ENCODE measurements at regions not wholly inside any gene's neighbourhood (a gene's known extent, or its start where the extent isn't known, plus 50 kb on each side); places are given as distances from the start of the nearest gene placed in this dataset.

- no peak for DNase-seq
Observed at GRCh38 chr7:31398815-31399214, 58.3 kb upstream of the NEUROD6 start.

DNA sequence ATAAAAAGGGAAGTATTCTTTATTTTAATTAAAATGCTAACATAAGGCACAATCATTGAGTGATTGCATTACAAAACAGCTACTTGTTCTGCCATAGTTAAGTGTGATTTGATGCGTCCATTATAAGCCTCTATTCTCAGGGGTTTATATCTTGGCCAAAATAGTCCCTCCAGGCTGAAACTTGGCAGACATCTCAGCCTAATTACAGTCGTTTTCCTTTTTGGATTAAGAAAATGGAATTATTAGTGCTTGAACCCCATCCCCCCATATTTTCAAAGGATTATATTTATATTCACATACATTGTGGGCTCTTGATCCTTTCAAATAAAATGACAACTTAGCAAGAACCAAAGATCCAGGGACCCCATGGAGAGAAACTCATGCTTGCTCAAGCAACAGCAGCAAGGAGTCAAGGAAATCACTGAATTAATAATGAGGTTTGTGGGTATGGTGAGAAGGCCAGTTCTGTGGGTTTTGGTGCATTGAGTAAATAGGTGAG is 66.7 kb upstream of the NEUROD6 start:
- DNase-seq = no peak

GRCh38 chr7:31408140-31408729 is 67.7 kb upstream of the NEUROD6 start:
- DNase-seq = no peak

DNA sequence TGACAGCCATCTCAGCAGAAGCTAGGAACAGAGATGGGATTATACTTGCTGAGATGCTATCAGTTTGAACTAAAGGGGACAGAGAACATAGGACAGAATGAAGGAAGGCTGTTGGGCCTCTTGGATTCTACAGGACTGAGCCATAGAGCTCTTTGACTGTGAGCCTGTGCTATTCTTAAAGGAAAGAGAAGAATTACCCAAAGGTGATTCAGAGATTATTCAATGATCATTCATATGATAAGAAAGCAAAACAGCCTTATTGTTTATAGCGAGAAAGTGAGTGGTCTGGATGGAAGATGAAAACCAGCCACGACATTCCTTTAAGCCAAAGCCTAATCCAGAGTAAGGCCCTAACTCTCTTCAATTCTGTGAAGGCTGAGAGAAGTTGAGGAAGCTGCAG is 69.7 kb upstream of the NEUROD6 start:
- DNase-seq = no peak

- no peak for DNase-seq
Observed at GRCh38 chr7:31411416-31411815, 70.9 kb upstream of the NEUROD6 start.

- DNase-seq = no peak
Observed at GRCh38 chr7:31413766-31414165, 73.2 kb upstream of the NEUROD6 start.

DNA sequence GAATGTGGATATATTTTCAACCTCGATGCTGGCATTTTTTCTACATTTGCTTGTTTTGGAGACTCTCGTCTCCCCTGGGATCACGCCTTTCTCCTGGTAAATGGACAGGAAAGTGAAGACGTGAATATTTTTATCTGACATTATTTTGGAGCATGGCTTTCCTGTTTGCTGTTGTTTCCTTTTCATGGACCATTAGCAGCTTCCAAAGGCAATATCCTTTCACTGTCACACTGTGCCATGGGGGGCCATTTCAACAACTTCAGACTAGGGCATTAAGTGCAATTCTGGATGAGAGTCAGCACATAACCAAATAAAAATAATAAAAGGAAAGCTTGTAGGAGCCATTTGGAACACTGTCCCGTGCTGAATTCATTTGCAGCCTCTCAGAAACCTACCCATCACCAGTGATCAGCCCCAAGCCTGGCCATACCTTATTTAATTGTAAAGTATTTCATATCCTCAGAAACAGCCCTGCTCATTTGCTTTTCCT is 75.9 kb upstream of the NEUROD6 start:
- DNase-seq = no peak

- no peak for DNase-seq
Observed at GRCh38 chr7:31418928-31419327, 78.4 kb upstream of the NEUROD6 start.

DNA sequence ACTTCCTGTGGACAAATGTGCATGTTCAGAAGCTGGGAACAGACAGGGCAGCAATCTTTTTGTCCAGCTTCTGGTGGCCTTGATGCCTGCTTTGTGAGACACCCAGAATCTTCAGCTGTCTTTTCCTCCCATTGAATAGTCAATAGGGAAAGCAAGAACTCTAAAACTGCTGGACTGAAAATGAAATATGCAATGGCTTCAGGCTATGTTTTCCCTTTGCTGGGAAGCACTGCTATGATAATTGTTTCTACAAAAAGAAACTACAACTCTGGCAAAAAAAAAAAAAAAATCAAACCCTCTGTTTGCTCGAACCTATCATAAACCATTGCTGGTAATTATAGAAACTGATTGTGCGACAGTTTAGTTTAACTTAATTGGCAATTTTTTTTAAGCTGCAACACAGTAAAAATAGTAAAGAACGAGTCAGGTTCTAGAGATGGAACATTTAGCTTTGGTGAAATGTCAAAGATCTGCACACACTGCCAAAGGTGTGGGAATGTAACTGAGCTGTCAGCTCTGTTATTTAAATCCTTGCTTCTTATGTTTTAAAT is 79.1 kb upstream of the NEUROD6 start:
- no peak for DNase-seq

DNA sequence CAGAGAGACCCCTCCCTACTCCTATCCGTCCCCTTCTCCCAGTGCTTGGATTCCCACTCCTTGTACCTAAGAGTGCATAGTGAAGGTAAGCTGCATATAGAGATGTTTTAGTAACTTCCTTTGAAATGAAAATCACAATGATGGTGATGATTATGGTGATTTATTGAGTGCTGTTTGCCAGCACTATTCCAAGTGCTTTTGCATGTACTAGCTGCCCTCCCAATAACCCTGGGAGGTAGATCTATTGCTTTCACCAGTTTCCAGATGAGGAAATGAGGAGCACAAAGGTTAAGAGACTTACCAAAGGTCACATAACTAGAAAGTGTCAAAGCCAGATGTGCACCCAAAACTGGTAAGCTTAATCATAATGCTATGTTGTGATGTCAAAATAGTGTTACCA is 80.4 kb upstream of the NEUROD6 start:
- no peak for DNase-seq

GRCh38 chr7:31421607-31422006 is 81.1 kb upstream of the NEUROD6 start:
- no peak for DNase-seq

DNA sequence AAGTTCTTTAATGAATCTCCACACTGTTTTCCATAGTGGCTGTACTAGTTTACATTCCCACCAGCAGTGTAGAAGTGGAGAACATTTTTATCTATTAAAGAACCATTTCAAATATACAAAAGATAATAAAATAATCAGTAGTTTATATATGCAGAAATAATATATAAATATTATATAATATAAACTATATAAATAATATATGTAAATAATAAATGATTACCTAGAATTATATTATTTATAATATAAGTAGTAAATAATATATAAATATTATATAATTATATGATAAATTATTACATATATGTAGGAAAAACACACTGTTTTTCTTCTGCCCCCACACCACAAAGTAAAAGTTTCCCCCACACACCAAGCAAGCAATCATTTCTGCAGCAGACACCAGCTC is 83.5 kb upstream of the NEUROD6 start:
- DNase-seq = no peak

GRCh38 chr7:31432176-31432575 is 81.7 kb upstream of the ITPRID1 start:
- DNase-seq = no peak

- DNase-seq = no peak
Observed at GRCh38 chr7:31432836-31433340, 81.0 kb upstream of the ITPRID1 start.

DNA sequence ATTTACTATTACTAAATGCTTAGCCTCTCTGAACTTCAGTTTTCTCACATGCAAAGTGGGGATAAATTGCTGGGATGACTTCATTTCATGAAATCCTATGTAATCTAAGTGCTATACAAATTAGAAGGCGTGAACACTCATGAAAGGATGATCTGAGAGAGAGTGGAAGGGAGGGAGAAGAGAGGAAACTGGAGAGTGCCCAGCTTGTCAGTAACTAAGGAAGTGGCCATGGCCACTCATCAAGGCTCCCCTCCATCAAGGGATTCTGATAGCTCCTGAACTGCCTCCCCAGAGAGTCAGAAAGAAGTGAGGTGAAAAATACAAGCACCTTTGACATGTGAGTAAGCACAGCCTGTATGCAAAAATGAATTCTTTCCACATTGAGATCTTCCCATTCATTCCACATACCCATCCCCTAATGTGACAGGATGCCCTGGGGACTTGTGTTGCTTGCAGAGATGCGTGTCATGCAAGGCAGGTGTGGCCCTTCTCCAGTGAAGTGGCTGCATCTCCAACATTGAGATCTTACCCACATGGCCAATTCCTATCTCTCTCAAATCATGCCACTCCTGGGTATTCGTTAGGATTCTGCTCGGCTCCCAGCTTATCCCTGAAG is 76.5 kb upstream of the ITPRID1 start:
- no peak for DNase-seq

DNA sequence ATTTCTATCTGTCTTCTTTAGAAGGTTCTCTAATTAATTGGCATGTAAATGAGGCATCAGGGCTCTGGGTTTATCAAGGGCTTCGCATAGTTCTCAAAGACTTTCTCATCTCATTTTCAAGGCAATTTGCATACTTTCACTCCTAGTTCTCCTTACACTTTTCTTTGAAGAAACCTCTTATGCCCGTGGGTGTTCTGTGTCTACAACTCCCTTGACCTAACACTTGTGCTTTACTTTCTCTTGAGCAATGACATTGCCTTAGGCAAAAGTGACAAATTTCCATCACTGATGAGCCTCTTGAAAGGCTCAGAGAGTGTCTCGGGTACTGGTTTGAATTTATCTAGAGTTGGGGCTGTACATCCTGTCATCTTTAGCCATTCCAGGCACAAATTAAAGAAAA is 74.7 kb upstream of the ITPRID1 start:
- DNase-seq = no peak

GRCh38 chr7:31440511-31440910 is 73.4 kb upstream of the ITPRID1 start:
- no peak for DNase-seq

DNA sequence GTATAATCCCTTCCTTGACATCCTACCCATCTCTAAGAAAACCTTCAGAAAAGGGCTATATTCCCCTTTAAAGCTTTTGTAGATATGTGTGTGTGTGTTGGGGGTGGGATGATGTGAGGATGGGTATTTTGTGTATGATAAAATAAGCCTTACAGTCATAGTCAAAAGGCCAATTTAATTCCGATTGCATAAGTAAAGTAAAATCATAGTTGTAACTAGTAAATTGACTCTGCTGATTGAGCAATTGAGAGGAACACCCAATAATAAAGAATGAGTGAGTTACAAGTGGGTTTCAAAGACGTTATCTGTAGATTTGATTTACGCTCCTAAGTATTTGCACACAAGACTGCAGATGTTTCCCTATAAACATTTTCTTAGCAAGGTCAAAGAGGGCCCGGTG is 71.3 kb upstream of the ITPRID1 start:
- DNase-seq = no peak

DNA sequence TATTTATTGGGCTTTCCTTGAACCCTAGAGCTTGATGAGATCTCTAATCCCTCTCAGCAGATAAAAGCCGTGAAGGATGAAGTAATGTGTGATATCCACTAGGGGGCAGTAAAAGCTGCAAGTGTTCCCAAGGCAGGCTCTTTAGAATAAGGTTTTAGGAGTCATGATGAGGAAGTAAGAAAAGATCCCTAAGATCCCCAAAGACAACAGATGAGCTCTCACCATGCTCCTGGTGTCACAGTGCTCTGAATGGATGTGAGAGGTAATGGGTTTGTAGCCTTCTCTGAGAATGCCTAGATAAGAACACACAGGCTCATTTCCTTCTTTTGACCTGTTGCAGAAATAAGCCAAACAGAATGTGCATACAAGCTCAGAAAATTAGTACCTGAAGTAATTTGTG is 70.4 kb upstream of the ITPRID1 start:
- DNase-seq = peak; percentile 59

GRCh38 chr7:31444196-31444595 is 69.7 kb upstream of the ITPRID1 start:
- DNase-seq = no peak

GRCh38 chr7:31445686-31446355 is 68.1 kb upstream of the ITPRID1 start:
- DNase-seq = no peak

DNA sequence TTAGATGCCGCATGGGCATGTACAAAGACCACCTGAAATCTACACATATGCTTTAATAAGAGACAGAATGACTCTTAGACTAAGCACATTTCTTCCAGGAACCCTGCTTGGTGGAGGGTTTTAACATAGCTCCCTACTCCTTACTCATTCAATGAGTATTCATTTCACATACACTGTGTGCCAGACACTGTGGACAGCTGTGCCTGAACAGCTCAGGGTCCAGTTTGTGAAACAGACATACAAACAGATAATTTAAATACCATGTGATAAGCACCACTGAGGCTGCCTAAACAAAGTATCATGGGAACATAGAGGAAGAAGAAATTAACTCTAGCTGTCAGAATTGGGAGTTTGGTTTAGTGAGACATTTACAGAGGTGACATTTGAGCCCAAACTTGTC is 65.2 kb upstream of the ITPRID1 start:
- no peak for DNase-seq

GRCh38 chr7:31455844-31456243 is 58.0 kb upstream of the ITPRID1 start:
- no peak for DNase-seq
